ENCODE measurements at regions not wholly inside any gene's neighbourhood (a gene's known extent, or its start where the extent isn't known, plus 50 kb on each side); places are given as distances from the start of the nearest gene placed in this dataset.
A peak's percentile ranks its signal among the peaks of the same experiment; 100 is the strongest.

DNA sequence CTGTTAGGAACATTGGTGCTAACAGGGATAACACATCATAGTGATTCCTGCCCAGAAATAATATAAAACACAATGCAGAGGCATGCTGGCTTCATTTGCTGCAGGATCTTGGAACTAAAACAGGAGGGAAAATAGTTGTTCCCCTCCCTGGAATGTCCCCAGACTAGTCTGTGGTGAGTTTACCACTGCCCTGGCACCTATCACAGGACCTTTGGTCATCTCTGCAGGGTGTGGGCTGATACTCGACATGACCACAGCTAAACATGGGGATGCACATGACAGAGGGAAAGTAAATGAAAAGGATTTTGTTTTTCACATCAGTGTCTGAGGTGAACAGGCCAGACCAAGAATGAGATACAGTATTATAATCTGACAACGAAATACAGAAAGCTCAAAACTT, 160.2 kb upstream of the DKK2 start:
- in situ Hi-C loops (cut with HindIII; ENCODE audit: low sequenced_read_pairs): no loop called here
- TF ChIP-seq, protein P1, sequence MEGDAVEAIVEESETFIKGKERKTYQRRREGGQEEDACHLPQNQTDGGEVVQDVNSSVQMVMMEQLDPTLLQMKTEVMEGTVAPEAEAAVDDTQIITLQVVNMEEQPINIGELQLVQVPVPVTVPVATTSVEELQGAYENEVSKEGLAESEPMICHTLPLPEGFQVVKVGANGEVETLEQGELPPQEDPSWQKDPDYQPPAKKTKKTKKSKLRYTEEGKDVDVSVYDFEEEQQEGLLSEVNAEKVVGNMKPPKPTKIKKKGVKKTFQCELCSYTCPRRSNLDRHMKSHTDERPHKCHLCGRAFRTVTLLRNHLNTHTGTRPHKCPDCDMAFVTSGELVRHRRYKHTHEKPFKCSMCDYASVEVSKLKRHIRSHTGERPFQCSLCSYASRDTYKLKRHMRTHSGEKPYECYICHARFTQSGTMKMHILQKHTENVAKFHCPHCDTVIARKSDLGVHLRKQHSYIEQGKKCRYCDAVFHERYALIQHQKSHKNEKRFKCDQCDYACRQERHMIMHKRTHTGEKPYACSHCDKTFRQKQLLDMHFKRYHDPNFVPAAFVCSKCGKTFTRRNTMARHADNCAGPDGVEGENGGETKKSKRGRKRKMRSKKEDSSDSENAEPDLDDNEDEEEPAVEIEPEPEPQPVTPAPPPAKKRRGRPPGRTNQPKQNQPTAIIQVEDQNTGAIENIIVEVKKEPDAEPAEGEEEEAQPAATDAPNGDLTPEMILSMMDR (IDR thresholded peaks at IDR 0.05; ENCODE audit: low read depth, low read length, missing control alignments): no peak
- no peak overlapping the region for H3K4me3 ChIP-seq (ENCODE audit: low read depth, low read length)
- no peak for DNase-seq (ENCODE audit: low read depth)

DNA sequence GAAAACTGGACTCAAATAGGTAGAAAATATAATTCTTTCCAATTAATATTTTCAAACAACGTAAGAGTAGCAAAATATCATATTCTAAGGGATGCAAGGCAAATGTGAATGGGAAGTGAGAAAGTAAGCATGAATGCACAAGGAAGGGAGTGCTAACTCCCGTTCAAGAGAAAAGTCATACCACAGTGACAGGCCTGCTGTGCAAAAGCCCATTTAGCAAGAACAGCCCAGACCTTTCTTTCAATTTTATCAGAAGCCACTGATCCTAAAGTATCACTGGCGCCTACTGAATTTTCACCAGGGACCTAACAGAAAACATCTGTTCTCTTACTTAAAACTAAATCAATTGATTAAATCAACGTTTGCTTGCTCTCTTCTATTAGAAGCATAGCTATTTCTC, 157.9 kb upstream of the DKK2 start:
- TF ChIP-seq, protein P1 (IDR thresholded peaks at IDR 0.05; ENCODE audit: low read depth, low read length, missing control alignments): no peak
- in situ Hi-C loops (cut with HindIII; ENCODE audit: low sequenced_read_pairs): no loop called here
- no peak overlapping the region for H3K4me3 ChIP-seq (ENCODE audit: low read depth, low read length)
- no peak for DNase-seq (ENCODE audit: low read depth)

DNA sequence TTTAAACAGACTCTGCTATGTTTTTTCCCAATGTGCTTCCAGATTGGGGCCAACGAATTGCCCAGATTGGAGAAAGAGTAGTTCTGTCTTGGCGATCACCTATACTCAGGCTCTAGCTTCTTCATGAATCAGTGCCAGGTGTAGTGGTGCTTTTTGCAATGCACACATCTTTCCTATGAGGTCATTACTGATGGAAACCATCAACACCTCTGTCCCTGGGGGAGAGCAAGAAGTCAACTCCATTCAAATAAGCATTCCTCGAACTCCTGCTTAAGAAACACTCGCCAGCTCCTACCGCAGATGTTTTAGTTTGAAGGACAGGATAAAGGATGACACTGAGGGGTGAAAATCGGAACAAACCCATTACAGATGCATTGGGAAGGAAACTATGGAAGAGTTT, 156.5 kb upstream of the DKK2 start:
- in situ Hi-C loops (cut with HindIII; ENCODE audit: low sequenced_read_pairs): no loop called here
- no peak overlapping the region for H3K4me3 ChIP-seq (ENCODE audit: low read depth, low read length)
- TF ChIP-seq, protein P1 (IDR thresholded peaks at IDR 0.05; ENCODE audit: low read depth, low read length, missing control alignments): no peak
- no peak for DNase-seq (ENCODE audit: low read depth)

DNA sequence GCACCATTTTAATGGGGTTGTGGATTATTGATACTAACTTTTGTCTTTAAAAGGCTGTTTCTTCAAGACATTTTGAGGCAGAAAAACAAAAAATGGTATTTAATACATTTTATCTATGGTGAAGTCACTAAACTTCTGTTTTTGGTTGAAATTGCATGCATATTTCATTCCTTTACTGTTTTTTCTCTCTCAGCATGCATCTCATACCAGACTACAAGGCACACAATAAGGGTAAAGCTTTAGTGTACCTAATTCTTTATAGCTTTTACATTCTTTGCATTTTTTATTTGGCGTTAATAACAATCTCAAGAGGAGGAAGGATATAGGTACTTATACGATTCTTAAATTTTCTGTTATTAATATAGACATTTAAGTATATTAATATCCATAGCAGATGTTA, 151.0 kb upstream of the DKK2 start:
- no peak for DNase-seq (ENCODE audit: low read depth)
- in situ Hi-C loops (cut with HindIII; ENCODE audit: low sequenced_read_pairs): no loop called here
- TF ChIP-seq, protein P1 (IDR thresholded peaks at IDR 0.05; ENCODE audit: low read depth, low read length, missing control alignments): no peak
- H3K4me3 ChIP-seq (ENCODE audit: low read depth, low read length): no peak overlapping the region

DNA sequence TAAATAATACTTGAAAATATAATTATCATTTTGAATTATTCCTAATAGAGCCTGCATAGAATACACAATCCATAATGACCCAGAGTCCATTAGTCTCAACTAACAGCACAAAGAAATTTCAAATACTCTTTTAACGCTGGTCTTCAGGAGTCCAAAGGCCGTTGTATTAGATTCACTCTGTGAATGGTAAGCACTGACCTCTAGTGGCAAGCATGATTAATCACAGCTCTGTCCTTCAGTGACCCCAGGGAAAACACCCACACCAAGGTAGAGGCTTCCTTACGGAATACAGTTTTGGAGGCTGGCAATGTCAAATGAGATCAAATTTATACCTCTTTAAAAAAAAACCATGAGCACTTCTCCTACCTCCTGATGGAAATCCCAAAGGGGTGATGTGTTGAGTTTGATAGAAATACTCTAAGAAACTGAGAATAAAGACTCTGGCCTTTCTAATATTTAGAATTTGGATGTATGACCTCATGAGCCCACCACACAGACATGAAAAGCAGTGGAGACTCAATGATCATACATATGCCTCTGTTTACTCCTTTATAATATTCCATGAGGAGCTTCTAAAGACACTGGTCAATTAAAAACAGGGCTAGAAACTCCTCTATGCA, 147.2 kb upstream of the DKK2 start:
- DNase-seq (ENCODE audit: low read depth): peak; percentile 43
- TF ChIP-seq, protein P1 (IDR thresholded peaks at IDR 0.05; ENCODE audit: low read depth, low read length, missing control alignments): peak; percentile 79
- in situ Hi-C loops (cut with HindIII; ENCODE audit: low sequenced_read_pairs): no loop called here
- no peak overlapping the region for H3K4me3 ChIP-seq (ENCODE audit: low read depth, low read length)

DNA sequence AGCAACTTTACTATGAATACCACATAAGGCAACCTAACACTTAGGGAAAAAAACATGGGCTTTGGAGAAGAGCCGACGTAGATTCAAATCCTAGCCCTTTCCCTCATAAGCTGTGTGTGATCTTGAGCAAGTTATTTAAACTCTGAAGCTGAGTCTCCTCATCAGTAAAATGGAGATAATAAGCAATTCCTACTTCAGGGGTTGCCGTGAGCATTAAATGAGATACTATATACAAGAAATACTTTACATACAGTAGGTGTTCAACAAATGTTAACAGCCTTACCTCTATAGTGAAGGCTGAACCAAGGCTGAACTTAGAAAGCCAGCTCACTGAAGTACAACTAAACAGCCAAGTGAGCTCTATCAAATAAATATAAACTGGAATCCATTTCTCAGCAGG, 146.2 kb upstream of the DKK2 start:
- DNase-seq (ENCODE audit: low read depth): no peak
- H3K4me3 ChIP-seq (ENCODE audit: low read depth, low read length): no peak overlapping the region
- TF ChIP-seq, protein P1 (IDR thresholded peaks at IDR 0.05; ENCODE audit: low read depth, low read length, missing control alignments): no peak
- in situ Hi-C loops (cut with HindIII; ENCODE audit: low sequenced_read_pairs): no loop called here
